Activated CD8-positive, alpha-beta T cell treated with anti-CD3 and anti-CD28 coated beads for 36 hours (primary cell): ENCODE measurements at regions not wholly inside any gene's neighbourhood (a gene's known extent, or its start where the extent isn't known, plus 50 kb on each side); places are given as distances from the start of the nearest gene placed in this dataset.
A peak's percentile ranks its signal among the peaks of the same experiment; 100 is the strongest.

Source experiments
- ATAC-seq: fragments of 200-7000 bp; cut with Tn5 transposase; one replicate; pipeline ENCODE4 v1.10.0; 2021; ENCODE audit warnings: mild to moderate bottlenecking, moderate library complexity
- CTCF ChIA-PET: fragments of 350-600 bp; sonication (Branson Sonifier 250); formaldehyde crosslinking; loops from one replicate; lab custom pipeline; 2021; ENCODE audit warnings: antibody characterized with exemption; lab: Charles Lee
- POLR2A ChIA-PET: fragments of 350-600 bp; sonication (Branson Sonifier 250); formaldehyde crosslinking; loops from one replicate; lab custom pipeline; 2021; ENCODE audit warnings: antibody characterized with exemption; lab: Charles Lee
- DNase-seq: peaks from one replicate; pipeline ENCODE4 v3.0.0-alpha.2; 2020
- H3K27ac Mint-ChIP-seq: one replicate; pipeline ENCODE4 v1.8.0; 2021; ENCODE audit warnings: mild to moderate bottlenecking, mixed read lengths
- H3K27me3 Mint-ChIP-seq: one replicate; pipeline ENCODE4 v1.8.0; 2021; ENCODE audit warnings: mixed read lengths
- H3K36me3 Mint-ChIP-seq: one replicate; pipeline ENCODE4 v1.8.0; 2021; ENCODE audit warnings: low read depth, mixed read lengths
- H3K4me1 Mint-ChIP-seq: one replicate; pipeline ENCODE4 v1.8.0; 2021; ENCODE audit warnings: low read depth, mixed read lengths
- H3K4me3 Mint-ChIP-seq: one replicate; pipeline ENCODE4 v1.8.0; 2021; ENCODE audit warnings: mild to moderate bottlenecking, moderate library complexity, mixed read lengths
- H3K9me3 Mint-ChIP-seq: one replicate; pipeline ENCODE4 v1.8.0; 2021; ENCODE audit warnings: mixed read lengths
- CTCF ChIP-seq: fragments of 200-600 bp; IDR thresholded peaks from one replicate; pipeline ENCODE4 v1.8.0; 2022; ENCODE audit warnings: antibody characterized with exemption, mild to moderate bottlenecking
- intact Hi-C: fragments of 100-400 bp; cut with micrococcal nuclease; formaldehyde crosslinking; loops from one replicate; pipeline ENCODE4 v1.10.0; 2022

DNA sequence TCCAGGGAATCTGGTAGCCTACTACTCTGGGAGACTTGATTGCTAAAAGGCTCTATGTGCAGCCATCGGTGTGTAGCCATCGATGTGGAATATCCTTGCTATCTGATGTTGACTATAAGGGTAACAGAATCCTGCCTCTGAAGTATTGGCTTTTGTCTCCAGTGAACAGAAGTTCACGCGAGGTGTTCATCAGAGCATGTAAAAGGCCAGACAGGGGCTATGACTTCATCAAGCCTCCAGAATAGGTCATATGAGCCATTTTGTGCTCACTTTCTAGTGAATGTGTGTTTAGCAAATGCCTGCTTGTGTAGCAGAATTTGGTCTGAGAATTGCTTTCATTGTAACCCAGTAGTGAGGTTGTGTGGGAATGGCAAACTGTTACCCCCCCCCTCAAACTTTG lies 66.8 kb upstream of the RAD23B start:
- no peak for ATAC-seq

GRCh38 chr9:107218829-107219485 lies 64.1 kb upstream of the RAD23B start:
- H3K4me1 Mint-ChIP-seq = peaks cover 2% of the 10 kb centered on the region
- intact Hi-C loops = no loop called here

More for the DNA sequence above, 66.8 kb upstream of the RAD23B start:
- ChIA-PET CTCF (interaction anchor here (0.7 kb wide), 1 partner anchor 11 kb away, joined by 3 read pairs; no protein-coding TSS in a partner anchor), POLR2A (no interaction called here)
- DNase-seq = no peak
- Mint-ChIP-seq H3K4me1 (peaks cover 15% of the 10 kb centered on the region), H3K27me3 (peaks cover 4% of the 10 kb centered on the region), H3K27ac (no peak overlapping the region), H3K36me3 (no peaks in the 10 kb centered on the region), H3K4me3 (no peak overlapping the region), H3K9me3 (no peaks in the 10 kb centered on the region)
- intact Hi-C loops = no loop called here
- TF ChIP-seq CTCF = no peak

GRCh38 chr9:107219486-107220077 lies 63.5 kb upstream of the RAD23B start:
- POLR2A ChIA-PET = no interaction called here
- DNase-seq (no peak), ATAC-seq (peak; percentile 42)
- Mint-ChIP-seq H3K27ac (no peak overlapping the region), H3K4me1 (peaks cover 2% of the 10 kb centered on the region), H3K4me3 (no peak overlapping the region), H3K9me3 (no peaks in the 10 kb centered on the region), H3K36me3 (no peaks in the 10 kb centered on the region), H3K27me3 (peaks cover 11% of the 10 kb centered on the region)
- CTCF ChIA-PET = interaction anchor here (2.5 kb wide), 1 partner anchor 122 kb away, joined by 7 read pairs; no protein-coding TSS in a partner anchor
- no peak for TF ChIP-seq CTCF
- intact Hi-C loops = no loop called here

More at GRCh38 chr9:107218829-107219485, 64.1 kb upstream of the RAD23B start:
- ChIA-PET CTCF (interaction anchor here (2.5 kb wide), 1 partner anchor 122 kb away, joined by 7 read pairs; no protein-coding TSS in a partner anchor), POLR2A (interaction anchor here (1.2 kb wide), 1 partner anchor 65 kb away, joined by 4 read pairs; the partner anchor contains the start of gene RAD23B)
- Mint-ChIP-seq H3K36me3 (no peaks in the 10 kb centered on the region), H3K9me3 (no peaks in the 10 kb centered on the region), H3K27me3 (peaks cover 11% of the 10 kb centered on the region), H3K4me3 (no peak overlapping the region), H3K27ac (no peak overlapping the region)
- ATAC-seq = no peak
- no peak for TF ChIP-seq CTCF
- DNase-seq = no peak

DNA sequence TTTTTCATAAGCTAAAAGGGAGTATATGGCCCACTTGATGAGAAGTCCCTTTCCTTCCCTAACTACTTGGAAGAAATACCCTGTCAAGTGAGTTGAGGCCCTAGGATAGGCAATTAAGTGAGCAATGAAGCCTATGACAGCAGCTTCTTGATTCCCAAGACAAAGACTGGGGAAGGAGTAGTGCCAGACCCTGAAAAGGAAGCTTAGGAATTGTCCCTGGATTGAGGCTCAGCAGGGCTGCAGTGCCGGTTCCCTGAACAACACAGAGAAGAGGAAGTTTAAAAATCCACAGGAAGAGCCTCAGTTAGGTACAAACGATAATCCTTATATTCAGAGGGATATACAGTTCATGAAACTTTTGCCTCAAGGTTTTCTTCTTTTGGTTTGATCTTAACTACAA lies 61.8 kb upstream of the RAD23B start:
- H3K4me3 Mint-ChIP-seq = no peak overlapping the region
- no peaks in the 10 kb centered on the region for H3K4me1 Mint-ChIP-seq
- no peaks in the 10 kb centered on the region for H3K9me3 Mint-ChIP-seq
- DNase-seq (no peak), ATAC-seq (no peak)
- POLR2A ChIA-PET = no interaction called here
- no peak overlapping the region for H3K27ac Mint-ChIP-seq
- CTCF ChIA-PET = interaction anchor here (0.7 to 1.1 kb wide), 2 partner anchors 19 to 204 kb away, joined by 3 read pairs; no protein-coding TSS in a partner anchor
- no peaks in the 10 kb centered on the region for H3K36me3 Mint-ChIP-seq
- intact Hi-C loops = no loop called here
- peaks cover 14% of the 10 kb centered on the region for H3K27me3 Mint-ChIP-seq
- TF ChIP-seq CTCF = no peak

DNA sequence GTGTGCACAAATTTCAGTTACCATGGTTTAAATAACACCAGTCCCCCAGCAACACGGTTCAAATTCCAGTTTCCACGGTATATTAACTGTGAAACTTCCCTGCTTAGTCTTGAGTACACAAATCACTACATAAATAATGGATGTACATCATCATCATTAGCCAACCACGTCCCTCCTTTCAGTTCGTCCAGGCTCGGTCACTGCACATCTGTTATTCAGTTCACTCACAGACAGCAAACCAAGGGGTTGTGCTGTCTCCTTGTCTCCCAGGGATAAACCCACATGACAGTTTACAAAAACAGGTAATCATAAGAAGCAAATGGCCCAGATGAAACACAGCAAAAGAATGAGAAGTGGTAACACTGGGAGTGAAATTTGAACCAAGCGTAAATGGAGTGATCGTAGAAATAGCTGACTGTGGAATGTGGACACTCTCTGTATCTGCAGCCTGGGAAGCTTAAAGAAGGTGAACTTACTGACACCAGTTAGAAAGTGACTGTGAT lies 61.0 kb upstream of the RAD23B start:
- no peak for TF ChIP-seq CTCF
- H3K4me3 Mint-ChIP-seq = no peak overlapping the region
- no peaks in the 10 kb centered on the region for H3K36me3 Mint-ChIP-seq
- no peaks in the 10 kb centered on the region for H3K4me1 Mint-ChIP-seq
- no peak overlapping the region for H3K27ac Mint-ChIP-seq
- H3K9me3 Mint-ChIP-seq = no peaks in the 10 kb centered on the region
- ChIA-PET POLR2A (no interaction called here), CTCF (interaction anchor here (1.4 to 2.1 kb wide), 2 partner anchors 82 to 119 kb away, joined by 4 to 7 read pairs; no protein-coding TSS in a partner anchor)
- ATAC-seq (no peak), DNase-seq (no peak)
- intact Hi-C loops = no loop called here
- H3K27me3 Mint-ChIP-seq = peaks cover 19% of the 10 kb centered on the region
